Smooth muscle cell (in vitro differentiated cells): ENCODE measurements at regions not wholly inside any gene's neighbourhood (a gene's known extent, or its start where the extent isn't known, plus 50 kb on each side); places are given as distances from the start of the nearest gene placed in this dataset. TPM values are rescaled to one million over a fixed set of nuclear protein-coding genes. Genes with fewer than 3 reads are reported as not detected.

Experiments
- DNase-seq: peaks from one replicate; lab custom pipeline; 2025; ENCODE audit not compliant: unreplicated experiment; lab: John Stamatoyannopoulos, UW
- H2AFZ ChIP-seq: fragments of 200-600 bp; sonication (generic); 2 replicates; pipeline ENCODE4 v1.6.0; 2016; ENCODE audit warnings: antibody characterized with exemption, low read depth, mild to moderate bottlenecking
- H3F3A ChIP-seq: fragments of 200-600 bp; sonication (generic); 2 replicates; pipeline ENCODE4 v1.6.0; 2017; ENCODE audit warnings: antibody characterized with exemption, low read depth
- H3K27ac ChIP-seq: fragments of 200-600 bp; sonication (generic); 2 replicates; pipeline ENCODE4 v1.5.1; 2016; ENCODE audit warnings: low read depth, mild to moderate bottlenecking
- H3K27me3 ChIP-seq: fragments of 200-600 bp; sonication (generic); 2 replicates; pipeline ENCODE4 v1.6.1; 2016; ENCODE audit warnings: low read depth, mild to moderate bottlenecking
- H3K36me3 ChIP-seq: fragments of 200-600 bp; sonication (generic); 2 replicates; pipeline ENCODE4 v1.5.1; 2016; ENCODE audit warnings: low read depth
- H3K4me1 ChIP-seq: fragments of 200-600 bp; sonication (generic); 2 replicates; pipeline ENCODE4 v1.5.1; 2016; ENCODE audit warnings: low read depth
- H3K4me2 ChIP-seq: fragments of 200-600 bp; sonication (generic); 2 replicates; pipeline ENCODE4 v1.6.0; 2016; ENCODE audit warnings: mild to moderate bottlenecking
- H3K4me3 ChIP-seq: fragments of 200-600 bp; sonication (generic); 2 replicates; pipeline ENCODE4 v1.5.1; 2016; ENCODE audit warnings: mild to moderate bottlenecking
- H3K79me2 ChIP-seq: fragments of 200-600 bp; sonication (generic); 2 replicates; pipeline ENCODE4 v1.6.0; 2016; ENCODE audit warnings: low read depth, mild to moderate bottlenecking
- H3K9ac ChIP-seq: fragments of 200-600 bp; sonication (generic); 2 replicates; pipeline ENCODE4 v1.6.0; 2016; ENCODE audit warnings: low read depth
- H3K9me3 ChIP-seq: fragments of 200-600 bp; sonication (generic); replicated peaks from 2 replicates; pipeline ENCODE4 v1.5.1; 2016; ENCODE audit warnings: low read depth
- H4K20me1 ChIP-seq: fragments of 200-600 bp; sonication (generic); 2 replicates; pipeline ENCODE4 v1.6.0; 2016; ENCODE audit warnings: low read depth
- CTCF ChIP-seq: fragments of 200-600 bp; sonication (generic); IDR thresholded peaks from 2 replicates; pipeline ENCODE4 v1.5.1; 2017; ENCODE audit warnings: borderline replicate concordance, mild to moderate bottlenecking, antibody characterized with exemption; ENCODE audit not compliant: insufficient read depth, poor library complexity, severe bottlenecking
- whole genome bisulfite sequencing: methylation state at CpG from one replicate; pipeline ENCODE4 v1.1.7; 2016; ENCODE audit warnings: low lambda C conversion rate; 5-methylcytosine and 5-hydroxymethylcytosine counted together
- small RNA-seq: library from RNA; depleted of rRNA; stranded (forward); fragments of <200 nt; gene quantifications from one replicate; pipeline ENCODE3, GENCODE V24; 2014

- Histone ChIP-seq H3K9ac (no peak overlapping the region), H4K20me1 (no peaks in the 10 kb centered on the region), H3K27me3 (peaks cover 12% of the 10 kb centered on the region), H3K4me3 (no peak overlapping the region), H3K9me3 (no peaks in the 10 kb centered on the region), H3F3A (no peaks in the 10 kb centered on the region), H3K27ac (no peak overlapping the region), H3K79me2 (no peaks in the 10 kb centered on the region), H2AFZ (no peak overlapping the region), H3K36me3 (no peaks in the 10 kb centered on the region), H3K4me1 (no peaks in the 10 kb centered on the region), H3K4me2 (no peak overlapping the region)
- TF ChIP-seq CTCF: no peak
- 84% methylated on average over 14 of the region's 14 CpGs for WGBS
- DNase-seq: no peak
Measured at GRCh38 chr5:1933364-1934055, 50.8 kb upstream of the IRX4 start.

Small RNA genes in the stretch of these regions (small RNA-seq; reads per million reads assigned to genes)
- gene AC092266.1 (not detected), gene RF00019 (not detected)
